PC-9 (cell line): ENCODE measurements at regions not wholly inside any gene's neighbourhood (a gene's known extent, or its start where the extent isn't known, plus 50 kb on each side); places are given as distances from the start of the nearest gene placed in this dataset.

ENCODE experiments used
- EZH2 ChIP-seq: fragments of 200-600 bp; sonication (generic); IDR thresholded peaks from 2 replicates; pipeline ENCODE4 v1.8.0; 2017; ENCODE audit warnings: antibody characterized with exemption, low read depth
- TF ChIP-seq, protein P1 (sequence below): fragments of 200-600 bp; sonication (generic); conservative IDR thresholded peaks from 2 replicates; pipeline ENCODE4 v1.6.1; 2017; ENCODE audit warnings: mixed run types, antibody characterized with exemption, mild to moderate bottlenecking, moderate library complexity

DNA sequence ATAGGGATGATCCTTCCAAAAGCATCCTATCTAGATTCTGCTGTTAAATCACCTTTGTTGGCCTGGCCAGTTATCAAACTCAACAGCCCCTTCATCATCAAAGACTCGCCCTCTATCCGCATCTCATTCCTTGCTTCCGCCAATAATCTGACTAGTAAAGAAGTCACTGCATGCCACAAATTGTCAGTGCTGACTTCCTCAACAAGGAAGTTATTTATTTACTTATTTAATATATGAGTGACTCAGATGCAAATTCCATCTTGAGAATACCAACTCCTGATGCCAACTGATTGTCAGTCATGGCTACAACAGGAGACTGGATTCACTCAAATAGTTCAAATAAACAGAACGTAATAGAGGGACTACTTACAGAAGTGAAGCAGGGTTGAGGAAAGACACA lies 283.8 kb downstream of the TRIML1 start:
- no peak for TF ChIP-seq EZH2
- TF ChIP-seq, protein P1, sequence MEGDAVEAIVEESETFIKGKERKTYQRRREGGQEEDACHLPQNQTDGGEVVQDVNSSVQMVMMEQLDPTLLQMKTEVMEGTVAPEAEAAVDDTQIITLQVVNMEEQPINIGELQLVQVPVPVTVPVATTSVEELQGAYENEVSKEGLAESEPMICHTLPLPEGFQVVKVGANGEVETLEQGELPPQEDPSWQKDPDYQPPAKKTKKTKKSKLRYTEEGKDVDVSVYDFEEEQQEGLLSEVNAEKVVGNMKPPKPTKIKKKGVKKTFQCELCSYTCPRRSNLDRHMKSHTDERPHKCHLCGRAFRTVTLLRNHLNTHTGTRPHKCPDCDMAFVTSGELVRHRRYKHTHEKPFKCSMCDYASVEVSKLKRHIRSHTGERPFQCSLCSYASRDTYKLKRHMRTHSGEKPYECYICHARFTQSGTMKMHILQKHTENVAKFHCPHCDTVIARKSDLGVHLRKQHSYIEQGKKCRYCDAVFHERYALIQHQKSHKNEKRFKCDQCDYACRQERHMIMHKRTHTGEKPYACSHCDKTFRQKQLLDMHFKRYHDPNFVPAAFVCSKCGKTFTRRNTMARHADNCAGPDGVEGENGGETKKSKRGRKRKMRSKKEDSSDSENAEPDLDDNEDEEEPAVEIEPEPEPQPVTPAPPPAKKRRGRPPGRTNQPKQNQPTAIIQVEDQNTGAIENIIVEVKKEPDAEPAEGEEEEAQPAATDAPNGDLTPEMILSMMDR: no peak
